ENCODE measurements at regions not wholly inside any gene's neighbourhood (a gene's known extent, or its start where the extent isn't known, plus 50 kb on each side); places are given as distances from the start of the nearest gene placed in this dataset.

DNA sequence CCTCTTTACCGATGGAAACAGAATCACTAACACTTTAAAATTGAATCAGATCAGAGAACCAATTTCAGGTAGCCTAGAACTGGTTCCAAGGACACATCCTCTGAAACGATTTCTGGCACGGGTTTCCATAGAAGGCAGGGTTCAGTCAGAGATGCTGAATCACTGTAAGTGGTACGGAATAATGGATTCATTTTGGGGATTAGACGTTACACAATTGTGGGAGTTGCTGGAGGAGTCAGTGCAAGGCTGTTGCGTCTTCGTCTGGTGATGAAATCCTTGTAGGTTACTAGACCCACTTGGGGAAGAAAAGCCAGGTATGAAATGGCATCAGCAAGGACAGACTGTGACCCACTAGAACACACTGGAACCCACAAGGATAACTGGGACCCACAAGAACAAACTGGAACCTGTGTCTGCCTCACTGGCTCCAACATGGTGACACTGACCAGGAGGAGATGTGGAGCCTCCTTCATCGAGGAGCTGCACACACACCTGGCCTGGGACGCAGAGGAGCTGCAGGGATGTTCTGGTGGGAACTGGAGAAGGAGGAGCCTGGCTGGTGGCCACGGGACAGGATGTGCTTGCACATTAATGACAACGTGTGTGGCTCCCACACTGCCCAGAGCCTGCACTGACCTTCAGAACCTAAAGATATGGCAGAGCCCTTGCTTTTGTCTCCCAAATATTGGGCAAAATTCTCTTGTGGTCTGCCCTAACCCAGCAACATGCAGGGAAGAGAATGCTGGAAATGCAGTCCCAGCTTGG, 105.1 kb downstream of the TRAPPC11 start:
- DNase-seq (ENCODE audit: low read depth in 2 of 2): no peak

DNA sequence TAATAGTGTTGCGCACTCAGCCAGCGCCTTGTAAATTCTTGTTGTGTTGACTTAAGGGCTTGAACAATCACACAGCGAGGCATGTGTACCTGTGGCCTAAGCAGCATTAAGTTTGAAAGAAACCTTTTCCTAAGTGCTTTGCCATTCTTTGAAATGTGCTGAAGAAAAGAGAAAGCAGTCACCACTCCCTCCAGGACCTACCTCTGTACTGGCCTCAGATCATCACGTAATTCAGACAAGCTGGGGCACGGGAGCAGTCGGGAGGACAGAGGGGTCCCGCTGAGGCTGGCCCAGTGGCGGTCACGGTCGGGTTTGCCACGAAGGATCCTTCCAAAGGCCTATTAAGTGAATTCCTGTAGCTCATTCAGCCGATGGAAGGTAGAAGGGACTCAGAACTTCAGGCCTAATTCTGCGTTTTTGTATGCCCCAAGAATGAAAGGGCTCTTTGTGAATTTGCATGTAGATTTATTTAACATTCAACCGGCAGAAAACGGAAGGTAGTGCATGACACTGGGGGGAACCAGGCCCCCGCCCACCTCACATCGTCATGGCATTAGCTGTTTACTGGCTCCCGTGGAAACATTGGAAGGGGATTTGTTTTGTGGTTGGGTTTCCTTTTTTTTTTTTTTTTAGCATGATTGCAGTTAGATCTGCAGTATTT, 106.3 kb downstream of the TRAPPC11 start:
- DNase-seq (ENCODE audit: low read depth in 2 of 2): no peak

DNA sequence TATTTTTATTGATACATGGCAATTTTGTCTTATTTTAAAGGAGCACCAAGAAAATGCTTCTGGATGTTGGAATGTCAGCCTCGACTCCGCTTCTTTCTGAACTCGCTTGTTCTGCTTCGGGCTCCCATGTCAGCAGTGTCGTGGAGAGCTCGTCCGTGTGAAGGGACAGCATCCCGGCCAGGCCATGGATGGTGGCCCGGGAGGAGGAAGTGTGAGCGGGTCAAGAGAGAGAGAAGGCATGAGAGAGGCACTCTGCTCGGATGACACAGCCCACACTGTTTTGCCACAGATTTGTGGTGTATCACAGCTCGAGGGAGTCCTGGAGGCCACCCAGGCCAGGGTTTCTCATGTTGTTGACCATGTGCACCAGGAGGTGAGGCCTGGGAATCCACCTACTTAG, 107.0 kb downstream of the TRAPPC11 start:
- DNase-seq (ENCODE audit: low read depth in 2 of 2): no peak

DNA sequence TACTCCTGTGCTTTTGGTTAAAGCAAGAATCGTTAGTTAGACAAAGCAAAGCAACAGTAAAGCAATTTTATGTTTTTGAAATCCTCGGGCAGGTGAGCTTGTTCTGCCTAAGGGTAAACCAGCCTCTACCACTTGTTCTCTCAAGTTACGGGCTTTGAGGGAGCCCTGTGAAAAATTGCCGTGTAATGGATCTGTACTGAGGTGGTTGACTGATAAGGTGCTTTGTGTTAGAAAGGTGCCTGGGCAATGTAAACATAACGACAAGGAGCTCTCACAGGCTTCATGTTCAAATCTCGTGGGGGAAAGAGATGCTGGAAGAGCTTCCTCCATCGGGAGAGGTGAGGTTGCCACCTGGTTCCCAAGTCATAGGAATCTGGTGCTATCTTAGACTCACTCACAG, 111.8 kb downstream of the TRAPPC11 start:
- no peak for DNase-seq (ENCODE audit: low read depth in 2 of 2)

DNA sequence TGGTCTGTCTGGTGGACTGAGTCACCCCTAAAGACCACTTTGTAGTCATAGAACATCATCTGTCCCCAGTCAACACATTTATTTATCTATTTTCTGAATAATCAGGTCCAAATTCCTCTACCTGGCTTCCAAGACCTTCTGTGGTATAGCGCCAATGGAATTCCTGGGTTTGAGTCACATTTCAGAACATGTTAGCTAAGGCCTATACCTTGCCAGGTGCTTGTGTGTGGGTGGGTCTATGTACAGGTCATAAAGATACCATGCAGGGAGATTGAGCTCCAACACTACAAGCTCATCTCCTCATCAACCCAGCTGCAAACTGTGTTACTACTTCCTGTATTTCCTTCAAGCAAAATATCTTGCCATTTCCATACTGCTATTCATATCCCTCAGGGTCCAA, 113.3 kb downstream of the TRAPPC11 start:
- no peak for DNase-seq (ENCODE audit: low read depth in 2 of 2)

DNA sequence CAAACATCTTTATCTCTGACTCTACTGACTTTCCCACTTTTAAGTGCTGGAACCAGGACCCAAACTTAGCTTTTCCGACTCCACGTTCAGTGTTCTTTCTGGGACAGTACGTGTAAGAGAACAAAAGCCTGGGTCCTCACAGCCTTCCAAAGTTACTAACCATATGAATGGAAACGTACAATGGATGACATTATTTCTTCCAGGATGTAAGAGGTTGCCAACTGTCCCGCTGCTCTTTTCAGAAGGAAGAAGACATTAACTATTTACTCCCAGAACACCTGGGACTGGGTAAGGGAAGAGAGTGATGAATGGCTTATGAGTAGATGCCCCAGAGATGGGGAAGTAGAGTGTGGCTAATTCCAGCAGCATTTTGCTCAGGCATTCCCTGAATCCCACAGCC, 114.7 kb downstream of the TRAPPC11 start:
- no peak for DNase-seq (ENCODE audit: low read depth in 2 of 2)

DNA sequence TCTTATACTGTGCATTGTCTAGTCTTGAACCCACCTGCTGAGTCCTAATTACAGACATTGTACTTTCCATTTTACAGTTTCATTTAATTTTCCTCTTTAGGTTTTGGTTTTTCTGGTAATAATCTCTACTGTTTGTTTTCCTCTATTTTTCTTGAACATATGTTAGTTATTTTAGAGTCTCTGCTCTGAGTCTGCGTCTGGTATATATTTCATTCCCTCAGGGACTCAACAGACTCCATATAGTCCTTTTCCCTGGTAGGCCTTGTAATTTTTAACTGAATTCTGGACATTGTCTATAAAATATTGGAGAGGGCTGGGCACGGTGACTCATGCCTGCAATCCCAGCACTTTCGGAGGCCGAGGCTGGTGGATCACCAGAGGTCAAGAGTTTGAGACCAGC, 121.8 kb upstream of the STOX2 start:
- DNase-seq (ENCODE audit: low read depth in 2 of 2): no peak

DNA sequence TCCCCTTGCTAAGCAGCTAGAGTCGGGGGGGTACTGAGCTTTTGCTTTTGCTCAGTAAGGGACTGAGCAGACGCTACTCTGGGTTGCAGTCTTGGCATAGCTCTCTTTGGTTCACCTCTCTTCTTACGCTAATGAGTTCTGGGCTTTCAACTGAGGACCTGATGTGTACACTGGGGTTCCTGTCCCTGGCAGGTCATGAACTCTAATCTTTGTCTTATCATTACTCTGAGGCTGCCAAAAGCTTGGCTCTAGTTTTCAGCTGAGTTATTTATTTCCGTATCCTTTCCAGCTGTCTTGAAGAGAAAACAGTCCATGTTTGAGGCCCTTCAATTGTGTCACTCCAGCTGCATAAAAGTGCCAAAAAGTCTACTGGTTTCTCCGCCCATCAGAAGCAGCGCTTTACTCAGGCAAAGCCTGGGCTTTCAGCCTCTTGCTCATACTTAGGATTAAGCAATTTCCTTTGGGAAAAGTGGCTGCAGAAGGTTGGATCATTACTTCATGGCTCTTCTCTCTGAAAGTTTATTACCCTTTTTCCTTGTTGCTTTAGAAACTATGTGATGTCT, 121.0 kb upstream of the STOX2 start:
- no peak for DNase-seq (ENCODE audit: low read depth in 2 of 2)

DNA sequence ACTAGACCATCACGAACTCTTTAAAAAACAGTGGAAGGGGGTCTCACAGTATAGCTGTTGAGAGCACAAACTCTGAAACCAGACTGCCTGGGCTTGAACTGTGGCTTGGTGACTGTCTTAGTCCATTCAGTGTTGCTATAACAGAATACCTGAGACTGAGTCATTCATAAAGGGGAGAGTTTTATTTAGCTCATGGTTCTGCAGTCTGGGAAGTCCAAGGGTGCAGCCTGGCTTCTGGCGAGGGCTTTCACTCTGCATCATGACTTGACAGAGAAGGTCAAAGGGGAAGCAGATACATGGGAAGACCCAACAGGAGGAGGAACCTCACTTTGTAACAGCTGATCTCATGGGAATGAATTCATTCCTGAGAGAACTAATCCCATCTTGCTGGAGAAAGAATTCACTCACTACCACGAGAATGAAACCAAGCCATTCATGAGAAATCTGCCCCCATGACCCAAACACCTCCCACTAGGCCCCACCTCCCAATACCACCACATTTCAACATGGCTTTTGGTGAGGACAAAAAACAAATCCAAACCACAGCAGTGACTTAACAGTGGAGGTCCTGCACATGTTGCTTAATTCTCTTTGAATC, 116.7 kb upstream of the STOX2 start:
- no peak for DNase-seq (ENCODE audit: low read depth in 2 of 2)

DNA sequence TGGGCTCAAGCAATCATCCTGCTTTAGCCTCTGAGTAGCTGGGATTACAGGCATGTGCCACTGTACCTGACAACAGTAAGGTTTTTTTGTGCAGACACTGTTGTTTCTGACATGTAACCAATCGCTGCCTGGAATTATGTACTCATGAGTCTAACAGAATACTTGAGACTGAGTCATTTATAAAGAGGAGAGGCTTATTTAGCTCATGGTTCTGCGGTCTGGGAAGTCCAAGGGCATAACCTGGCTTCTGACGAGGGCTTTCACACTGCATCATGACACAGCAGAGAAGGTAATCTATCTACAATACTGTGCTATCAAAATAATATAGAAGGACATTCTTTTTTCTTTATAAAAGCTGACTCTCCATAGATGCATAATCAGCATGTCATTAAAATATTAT, 115.5 kb upstream of the STOX2 start:
- DNase-seq (ENCODE audit: low read depth in 2 of 2): no peak

DNA sequence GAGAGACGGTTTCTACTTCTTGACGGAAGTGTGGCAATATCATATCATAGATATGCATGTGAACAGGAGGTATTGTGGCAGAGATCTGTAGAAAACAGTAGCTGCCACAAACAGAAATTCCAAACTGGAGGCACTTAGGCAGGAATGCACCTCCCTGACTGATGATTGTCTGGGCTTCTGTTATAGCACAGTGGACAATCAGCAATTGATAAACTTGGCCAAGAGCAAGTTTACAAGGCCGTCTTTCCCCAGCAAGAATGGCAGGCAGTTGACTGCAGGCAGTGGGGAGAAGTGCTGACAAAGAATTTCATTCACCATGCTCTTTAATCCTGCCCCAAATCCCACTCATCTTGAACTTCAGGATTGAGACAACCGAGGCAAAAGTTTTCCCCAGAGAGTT, 114.4 kb upstream of the STOX2 start:
- no peak for DNase-seq (ENCODE audit: low read depth in 2 of 2)

DNA sequence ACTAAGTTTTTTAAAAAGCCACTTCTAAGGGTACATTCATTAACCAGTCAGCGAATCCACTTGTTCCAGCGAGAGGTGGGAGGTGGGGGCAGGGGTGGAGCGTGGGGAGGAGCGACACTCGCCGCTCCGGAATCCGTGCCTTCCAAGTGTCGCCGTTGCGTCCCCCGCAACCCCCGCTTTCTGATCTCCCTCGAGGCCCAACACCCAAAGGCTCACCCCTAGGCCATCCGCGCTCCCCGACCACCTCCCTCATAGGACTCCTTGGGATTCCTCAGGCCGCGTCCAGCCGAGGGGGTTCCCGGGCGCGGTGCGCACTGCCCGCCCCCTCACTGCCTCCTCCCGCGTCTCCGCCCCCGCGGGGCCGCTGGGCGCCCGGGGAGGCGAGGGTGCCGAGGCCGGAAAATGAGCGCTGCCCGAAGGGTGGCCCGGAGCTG, 108.1 kb upstream of the STOX2 start:
- DNase-seq (ENCODE audit: low read depth in 2 of 2): no peak

DNA sequence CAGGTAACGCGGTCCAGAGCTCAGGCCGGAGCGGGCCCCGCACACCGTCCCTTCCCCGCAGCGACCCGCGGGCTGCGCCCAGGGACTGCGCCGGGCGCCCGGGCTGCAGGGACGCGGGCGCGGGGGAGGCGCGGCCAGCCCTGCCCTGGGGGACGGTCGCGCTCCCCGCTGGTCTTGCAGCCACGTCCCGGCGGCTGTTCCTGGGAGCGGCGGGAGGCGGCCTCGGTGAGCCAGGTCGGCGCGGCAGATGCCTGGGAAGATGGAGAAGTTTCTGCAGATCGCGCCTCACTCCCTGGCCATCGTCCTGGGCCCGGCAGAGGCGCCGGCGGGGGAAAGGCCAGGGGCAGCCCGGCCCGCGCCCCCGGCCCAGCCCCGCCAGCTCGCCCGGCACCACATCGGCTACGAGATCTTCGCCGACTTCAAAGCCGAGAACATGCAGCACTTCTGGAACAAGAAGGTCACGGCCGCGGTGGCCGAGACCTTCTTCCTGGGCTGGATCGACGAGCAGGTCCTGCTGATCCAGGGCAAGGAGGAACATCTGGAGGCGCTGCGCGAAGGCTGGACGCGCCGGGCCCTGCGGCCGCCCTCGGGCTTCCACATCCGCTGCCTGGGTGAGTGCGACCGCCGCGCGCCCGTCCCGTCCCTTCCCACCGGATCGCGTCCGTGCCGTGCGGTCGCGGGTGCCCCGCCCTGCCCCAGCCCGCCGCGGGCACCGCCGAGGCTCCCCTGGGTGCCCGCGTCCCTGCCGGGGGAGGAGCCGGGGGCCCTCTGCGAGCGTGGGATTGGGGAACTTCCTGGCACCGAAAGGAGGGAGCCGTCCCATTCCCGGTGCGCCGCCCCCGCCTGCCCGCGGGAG, 107.4 kb upstream of the STOX2 start:
- no peak for DNase-seq (ENCODE audit: low read depth in 2 of 2)

DNA sequence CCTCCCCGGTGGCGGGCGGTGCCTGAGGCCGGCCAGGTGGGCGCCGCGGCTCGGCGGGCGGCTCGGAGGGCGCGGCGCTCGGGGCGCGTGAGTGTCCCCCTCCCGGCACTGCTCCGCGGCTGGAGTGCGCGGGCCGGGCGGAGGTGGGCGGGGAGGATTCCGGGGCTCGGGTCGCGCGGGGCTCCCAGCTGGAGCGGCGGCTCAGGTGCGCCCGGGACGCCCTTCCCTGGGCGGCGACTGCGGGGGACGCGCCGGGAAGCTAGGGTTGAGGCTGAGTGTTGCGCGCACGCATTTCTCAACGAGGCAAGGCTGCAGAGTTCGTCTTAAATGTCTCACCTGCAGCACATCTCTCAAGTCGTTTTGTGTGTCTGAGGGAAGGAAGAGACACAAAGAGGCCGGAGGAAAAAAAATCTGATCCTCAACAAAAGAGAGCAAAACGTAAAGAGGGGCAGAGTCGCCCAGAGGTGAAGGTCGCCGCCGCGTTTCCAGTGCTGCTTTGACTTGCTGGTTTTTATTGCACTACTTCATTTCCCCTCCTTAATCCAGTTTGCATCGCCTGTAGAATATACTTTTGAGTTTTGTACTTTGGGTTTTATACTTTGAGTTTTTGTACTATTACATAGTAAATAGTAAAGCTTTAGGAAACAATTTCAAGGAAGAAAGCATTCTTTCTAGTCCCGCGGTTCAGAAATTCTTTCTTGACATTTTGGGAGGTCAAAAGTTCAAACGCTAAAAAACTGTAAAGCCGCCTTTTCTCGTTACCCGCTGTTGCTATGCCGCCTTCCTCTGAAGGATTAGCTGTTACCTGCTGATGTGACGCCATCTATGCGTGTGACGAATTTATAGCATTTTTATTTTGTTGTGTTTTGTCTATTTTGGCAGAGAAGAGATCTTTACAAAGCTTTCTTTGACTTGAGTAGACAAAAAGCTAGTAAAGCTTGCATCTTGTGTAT, 106.5 kb upstream of the STOX2 start:
- DNase-seq (ENCODE audit: low read depth in 2 of 2): no peak

DNA sequence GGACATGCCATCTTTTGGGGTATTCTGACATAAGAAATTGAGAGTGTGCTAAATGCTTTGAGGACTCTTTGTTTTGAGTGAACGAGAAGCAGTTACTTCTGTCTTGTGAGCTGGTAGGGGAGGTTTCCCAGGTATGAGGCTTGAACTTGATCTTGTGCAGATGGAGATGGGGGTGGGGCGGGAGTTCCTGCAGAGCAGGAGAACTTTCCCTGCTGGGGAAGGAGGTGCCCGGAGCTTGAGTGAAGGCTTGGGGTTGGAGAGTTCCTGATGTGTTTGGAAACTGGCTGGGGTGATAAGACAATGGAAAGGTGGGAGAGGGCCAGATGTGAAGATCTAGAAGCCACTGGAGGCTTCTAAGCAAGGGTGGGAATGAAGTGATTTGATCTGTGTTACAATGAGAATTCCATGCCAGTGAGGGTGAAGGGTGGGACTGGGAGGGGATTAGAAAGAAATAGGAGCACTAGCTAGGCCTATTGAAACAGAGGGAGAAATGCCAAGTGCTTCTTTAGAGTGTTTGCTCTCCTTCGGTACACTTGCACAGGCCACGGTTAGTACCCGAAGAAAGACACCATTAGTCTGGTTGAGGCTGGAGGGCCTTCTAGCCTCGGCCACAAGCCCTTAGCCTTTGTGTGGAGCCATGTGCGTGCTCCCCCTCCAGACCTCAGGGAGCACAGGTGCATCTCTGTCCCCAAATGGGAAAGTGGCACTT, 103.5 kb upstream of the STOX2 start:
- no peak for DNase-seq (ENCODE audit: low read depth in 2 of 2)

DNA sequence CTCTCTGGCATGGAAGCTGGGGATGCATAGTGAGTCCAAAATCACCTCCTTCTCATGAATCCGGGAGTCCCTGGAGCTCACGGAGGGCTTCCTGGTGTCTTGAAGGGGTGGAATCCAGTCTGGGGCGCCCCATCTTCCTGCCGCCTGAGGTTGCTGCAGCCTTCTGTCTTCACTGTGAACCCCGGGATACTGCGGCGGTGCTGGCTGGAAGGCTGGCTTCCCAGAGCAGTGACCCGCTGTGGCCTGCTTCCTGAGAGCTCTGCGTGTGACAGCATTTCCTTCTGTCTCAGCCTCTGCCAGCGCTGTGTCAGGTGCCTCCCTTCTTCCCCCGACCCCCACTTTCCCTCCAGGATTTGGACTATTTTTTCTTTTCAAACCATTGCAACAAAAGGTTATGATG, 98.8 kb upstream of the STOX2 start:
- no peak for DNase-seq (ENCODE audit: low read depth in 2 of 2)

DNA sequence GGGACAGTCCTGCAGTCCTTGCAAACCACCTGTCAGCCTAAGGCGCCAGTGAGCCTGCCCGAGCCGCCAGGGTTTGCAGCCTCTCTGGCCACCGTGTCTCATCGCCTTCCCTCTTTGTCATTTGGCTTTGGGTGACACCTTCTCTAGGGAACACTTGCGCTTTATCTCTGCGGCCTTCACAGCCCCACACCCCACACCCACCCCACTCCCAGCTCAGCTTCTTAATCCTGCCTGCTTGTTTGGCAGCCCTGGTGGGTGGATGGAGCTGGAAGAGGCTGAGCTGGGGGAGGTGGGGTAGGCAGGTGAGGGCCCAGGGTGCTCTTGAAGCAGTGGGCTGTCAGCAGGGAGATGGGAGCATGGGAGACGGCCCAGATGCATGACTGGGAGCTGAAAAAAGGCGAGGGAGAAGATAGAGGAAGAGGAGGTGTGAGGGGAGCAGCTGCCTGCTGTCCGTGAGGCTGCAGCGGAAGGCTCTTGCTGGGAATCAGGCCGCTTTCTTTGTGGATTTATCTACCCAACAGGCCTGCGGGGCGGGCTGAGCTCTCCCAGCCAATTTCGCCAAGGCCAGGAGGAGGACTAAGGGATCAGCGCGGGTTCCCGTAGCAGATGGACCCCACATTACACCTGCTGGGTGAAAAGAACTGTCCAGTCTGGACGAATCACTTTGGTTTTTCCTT, 97.5 kb upstream of the STOX2 start:
- no peak for DNase-seq (ENCODE audit: low read depth in 2 of 2)

DNA sequence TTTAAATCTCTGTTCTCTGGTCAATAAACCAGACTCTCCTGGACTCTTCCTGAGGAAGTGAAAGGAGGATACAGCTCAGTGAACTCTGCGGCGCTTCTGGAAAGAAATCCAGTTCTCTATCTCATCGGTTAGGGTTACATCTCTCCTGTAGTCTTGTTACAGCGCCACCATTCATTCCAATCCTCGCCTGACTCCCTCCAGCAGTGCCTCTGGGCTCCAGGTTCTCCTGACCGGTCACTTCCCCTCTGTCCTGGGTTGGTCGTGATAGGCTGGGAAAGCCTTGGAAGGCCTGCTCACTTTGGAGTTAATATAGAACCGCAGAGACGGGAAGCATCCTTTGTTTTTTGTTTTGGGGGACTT, 97.0 kb upstream of the STOX2 start:
- DNase-seq (ENCODE audit: low read depth in 2 of 2): no peak

DNA sequence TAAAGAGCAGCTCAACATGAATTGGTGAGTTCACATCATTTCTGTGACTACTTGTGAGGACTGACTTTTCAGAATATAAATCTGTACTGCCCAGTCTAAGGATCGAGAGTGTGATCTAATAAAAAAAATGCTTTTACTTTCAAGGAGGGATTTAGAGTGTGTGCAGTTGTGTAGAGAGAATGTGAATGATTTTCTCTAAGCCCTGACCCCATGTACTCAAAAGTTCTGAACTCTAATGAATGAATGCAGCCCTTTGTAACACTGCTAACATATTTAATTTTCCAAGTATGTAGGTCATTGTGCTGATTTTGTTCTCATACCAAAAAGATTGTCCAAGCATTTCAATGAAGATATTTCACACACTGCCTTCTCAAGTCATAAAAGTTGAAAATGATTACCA, 92.5 kb upstream of the STOX2 start:
- DNase-seq (ENCODE audit: low read depth in 2 of 2): no peak

DNA sequence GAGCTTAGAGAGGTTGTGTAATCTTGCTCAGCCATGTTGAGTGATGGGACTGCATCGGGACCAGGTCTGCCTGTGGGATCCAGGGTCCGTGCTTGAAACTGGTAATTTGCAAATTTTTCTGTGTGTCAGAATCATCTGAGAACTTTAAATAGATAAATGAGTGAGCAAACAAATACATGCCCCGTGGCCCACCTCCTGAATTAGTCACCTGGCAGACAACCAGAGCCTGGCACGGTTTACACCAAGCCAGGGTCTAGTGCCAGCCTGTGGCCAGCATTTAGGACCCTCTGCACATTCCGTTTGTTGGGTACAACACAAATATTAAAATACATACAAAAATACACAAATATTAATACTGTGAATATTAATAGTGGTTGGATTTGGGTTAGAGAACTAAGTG, 90.6 kb upstream of the STOX2 start:
- DNase-seq (ENCODE audit: low read depth in 2 of 2): no peak
